ENCODE measurements at regions not wholly inside any gene's neighbourhood (a gene's known extent, or its start where the extent isn't known, plus 50 kb on each side); places are given as distances from the start of the nearest gene placed in this dataset.
A peak's percentile ranks its signal among the peaks of the same experiment; 100 is the strongest.

DNA sequence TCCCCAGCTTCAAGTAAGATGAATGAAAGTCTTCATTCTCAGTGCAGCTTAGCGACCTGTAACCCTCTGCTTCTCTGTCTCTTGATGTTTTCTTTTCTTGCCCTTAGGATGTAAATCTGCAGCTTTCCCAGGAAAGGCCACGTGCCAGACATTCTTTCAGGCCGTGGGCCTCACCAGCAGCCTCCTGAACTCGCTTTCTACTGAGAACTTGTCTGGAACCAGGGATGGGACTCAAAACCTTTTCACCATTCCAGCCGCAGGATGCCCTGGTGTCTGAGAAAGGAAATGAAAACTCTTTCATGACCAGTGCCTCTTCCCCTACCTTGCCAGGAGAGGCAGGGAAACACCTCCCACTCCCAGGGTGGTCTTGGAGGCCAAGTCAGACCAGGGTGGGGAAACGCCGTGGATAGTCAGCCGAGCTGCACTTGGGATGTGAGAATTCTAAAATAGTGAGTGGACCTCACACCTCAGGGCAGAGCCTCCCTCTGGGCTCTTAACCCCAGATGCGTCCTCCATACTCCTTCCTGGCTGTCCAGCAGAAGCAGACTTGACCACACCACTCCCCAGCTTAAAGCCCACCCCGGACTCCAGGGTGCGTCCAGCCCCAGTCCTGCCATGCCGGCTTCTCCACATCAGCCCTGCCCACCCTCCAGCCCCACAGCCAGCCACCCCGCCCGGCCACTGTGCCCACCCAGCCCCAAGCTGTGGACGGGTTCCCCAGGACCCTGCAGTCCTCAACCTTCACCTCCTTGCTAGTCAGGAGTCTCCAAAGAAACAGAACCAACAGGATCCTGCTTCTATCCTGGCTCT, 115.5 kb downstream of the TWIST2 start:
- DNase-seq (ENCODE audit: low spot score): peak; percentile 4

DNA sequence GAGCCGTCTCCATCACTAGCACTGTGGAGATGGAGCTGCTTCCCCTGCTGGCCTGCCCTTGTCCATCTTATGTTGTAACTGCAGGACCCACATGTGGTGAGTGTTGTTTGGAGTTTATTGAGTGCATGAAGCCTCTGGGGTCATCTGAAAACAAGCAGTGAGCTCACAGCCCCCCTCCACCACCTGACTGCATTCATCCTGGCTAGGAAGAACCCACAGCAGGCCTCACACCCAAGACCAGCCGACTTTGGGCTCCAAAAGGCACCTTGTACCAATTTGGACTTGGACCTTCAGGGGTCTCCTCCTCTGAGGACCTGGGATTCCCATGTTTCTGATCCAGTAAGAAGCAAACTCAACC, 116.1 kb downstream of the TWIST2 start:
- H3K27ac ChIP-seq: no peak overlapping the region
- no peak overlapping the region for H2AFZ ChIP-seq
- H3K9me2 ChIP-seq (replicated peaks; ENCODE audit: insufficient read depth): no peaks in the 10 kb centered on the region
- no peak overlapping the region for H3K4me2 ChIP-seq
- H4K20me1 ChIP-seq (ENCODE audit: insufficient read depth, poor library complexity, severe bottlenecking): no peaks in the 10 kb centered on the region
- H3K9me3 ChIP-seq (ENCODE audit: low read depth): no peaks in the 10 kb centered on the region
- no peak overlapping the region for H3K4me3 ChIP-seq
- 95% methylated on average over 2 of the region's 2 CpGs for WGBS (ENCODE audit: low lambda C conversion rate, missing lambda C conversion rate)
- TF ChIP-seq EZH2 (IDR thresholded peaks at IDR 0.05; ENCODE audit: borderline replicate concordance) (no peak), EZH2phosphoT487 (IDR thresholded peaks at IDR 0.05; ENCODE audit: low read depth, severe bottlenecking, unreplicated experiment) (no peak)
- TF ChIP-seq, protein P1, sequence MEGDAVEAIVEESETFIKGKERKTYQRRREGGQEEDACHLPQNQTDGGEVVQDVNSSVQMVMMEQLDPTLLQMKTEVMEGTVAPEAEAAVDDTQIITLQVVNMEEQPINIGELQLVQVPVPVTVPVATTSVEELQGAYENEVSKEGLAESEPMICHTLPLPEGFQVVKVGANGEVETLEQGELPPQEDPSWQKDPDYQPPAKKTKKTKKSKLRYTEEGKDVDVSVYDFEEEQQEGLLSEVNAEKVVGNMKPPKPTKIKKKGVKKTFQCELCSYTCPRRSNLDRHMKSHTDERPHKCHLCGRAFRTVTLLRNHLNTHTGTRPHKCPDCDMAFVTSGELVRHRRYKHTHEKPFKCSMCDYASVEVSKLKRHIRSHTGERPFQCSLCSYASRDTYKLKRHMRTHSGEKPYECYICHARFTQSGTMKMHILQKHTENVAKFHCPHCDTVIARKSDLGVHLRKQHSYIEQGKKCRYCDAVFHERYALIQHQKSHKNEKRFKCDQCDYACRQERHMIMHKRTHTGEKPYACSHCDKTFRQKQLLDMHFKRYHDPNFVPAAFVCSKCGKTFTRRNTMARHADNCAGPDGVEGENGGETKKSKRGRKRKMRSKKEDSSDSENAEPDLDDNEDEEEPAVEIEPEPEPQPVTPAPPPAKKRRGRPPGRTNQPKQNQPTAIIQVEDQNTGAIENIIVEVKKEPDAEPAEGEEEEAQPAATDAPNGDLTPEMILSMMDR (IDR thresholded peaks at IDR 0.05; ENCODE audit: poor library complexity): no peak
- H3K36me3 ChIP-seq (replicated peaks; ENCODE audit: insufficient read depth, low read depth): no peaks in the 10 kb centered on the region
- DNase-seq (ENCODE audit: low spot score): no peak
- H3K4me1 ChIP-seq (ENCODE audit: insufficient read depth): no peaks in the 10 kb centered on the region
- no peaks in the 10 kb centered on the region for H3K27me3 ChIP-seq
- H3K79me2 ChIP-seq: no peaks in the 10 kb centered on the region

More for the DNA sequence above, 115.5 kb downstream of the TWIST2 start:
- H3K79me2 ChIP-seq: no peaks in the 10 kb centered on the region
- H3K9me2 ChIP-seq (replicated peaks; ENCODE audit: insufficient read depth): no peaks in the 10 kb centered on the region
- H3K4me2 ChIP-seq: no peak overlapping the region
- H3K9me3 ChIP-seq (ENCODE audit: low read depth): no peaks in the 10 kb centered on the region
- no peaks in the 10 kb centered on the region for H4K20me1 ChIP-seq (ENCODE audit: insufficient read depth, poor library complexity, severe bottlenecking)
- 71% methylated on average over 13 of the region's 15 CpGs for WGBS (ENCODE audit: low lambda C conversion rate, missing lambda C conversion rate)
- H2AFZ ChIP-seq: no peak overlapping the region
- H3K27me3 ChIP-seq: no peaks in the 10 kb centered on the region
- H3K4me3 ChIP-seq: no peak overlapping the region
- H3K27ac ChIP-seq: no peak overlapping the region
- TF ChIP-seq EZH2phosphoT487 (IDR thresholded peaks at IDR 0.05; ENCODE audit: low read depth, severe bottlenecking, unreplicated experiment) (no peak), EZH2 (IDR thresholded peaks at IDR 0.05; ENCODE audit: borderline replicate concordance) (no peak)
- TF ChIP-seq, protein P1 (IDR thresholded peaks at IDR 0.05; ENCODE audit: poor library complexity): no peak
- H3K36me3 ChIP-seq (replicated peaks; ENCODE audit: insufficient read depth, low read depth): no peaks in the 10 kb centered on the region
- no peaks in the 10 kb centered on the region for H3K4me1 ChIP-seq (ENCODE audit: insufficient read depth)

DNA sequence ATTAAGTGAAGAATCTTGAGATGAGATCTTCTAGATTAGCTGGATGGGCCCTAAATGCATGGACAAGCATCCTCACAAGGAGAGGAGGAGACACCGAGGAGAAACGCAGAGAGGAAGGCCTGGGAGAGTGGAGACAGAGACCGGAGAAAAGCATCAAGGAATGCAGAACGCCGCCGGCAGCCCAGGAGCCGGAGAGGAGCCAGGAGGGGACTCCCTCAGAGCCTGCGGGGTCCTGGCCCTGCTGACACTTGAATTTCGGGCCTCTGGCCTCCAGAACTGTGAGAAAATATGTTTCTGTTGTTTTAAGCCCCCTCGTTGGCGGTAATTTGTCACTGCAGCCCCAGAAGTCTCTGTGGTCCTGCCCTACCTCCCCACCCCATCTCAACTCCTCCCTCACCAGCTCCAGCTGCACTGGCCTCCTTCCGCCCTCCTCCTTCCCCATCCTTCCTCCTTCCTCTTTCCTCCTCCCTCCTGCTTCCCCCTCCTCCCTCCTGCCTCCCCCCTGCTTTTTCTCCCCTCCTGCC, 116.7 kb downstream of the TWIST2 start:
- Histone ChIP-seq H3K27ac (no peak overlapping the region), H4K20me1 (ENCODE audit: insufficient read depth, poor library complexity, severe bottlenecking) (no peaks in the 10 kb centered on the region), H3K9me3 (ENCODE audit: low read depth) (no peaks in the 10 kb centered on the region), H3K9me2 (replicated peaks; ENCODE audit: insufficient read depth) (no peaks in the 10 kb centered on the region), H3K4me2 (no peak overlapping the region), H3K27me3 (no peaks in the 10 kb centered on the region), H3K36me3 (replicated peaks; ENCODE audit: insufficient read depth, low read depth) (no peaks in the 10 kb centered on the region), H2AFZ (no peak overlapping the region), H3K4me1 (ENCODE audit: insufficient read depth) (no peaks in the 10 kb centered on the region), H3K79me2 (no peaks in the 10 kb centered on the region), H3K4me3 (no peak overlapping the region)
- WGBS (ENCODE audit: low lambda C conversion rate, missing lambda C conversion rate): 85% methylated on average over 11 of the region's 12 CpGs
- no peak for DNase-seq (ENCODE audit: low spot score)
- TF ChIP-seq EZH2 (IDR thresholded peaks at IDR 0.05; ENCODE audit: borderline replicate concordance): no peak
- TF ChIP-seq, protein P1 (IDR thresholded peaks at IDR 0.05; ENCODE audit: poor library complexity): no peak
- TF ChIP-seq EZH2phosphoT487 (IDR thresholded peaks at IDR 0.05; ENCODE audit: low read depth, severe bottlenecking, unreplicated experiment): no peak

Data from hepatocyte (in vitro differentiated cells).